ENCODE measurements at regions not wholly inside any gene's neighbourhood (a gene's known extent, or its start where the extent isn't known, plus 50 kb on each side); places are given as distances from the start of the nearest gene placed in this dataset.
A peak's percentile ranks its signal among the peaks of the same experiment; 100 is the strongest.

DNA sequence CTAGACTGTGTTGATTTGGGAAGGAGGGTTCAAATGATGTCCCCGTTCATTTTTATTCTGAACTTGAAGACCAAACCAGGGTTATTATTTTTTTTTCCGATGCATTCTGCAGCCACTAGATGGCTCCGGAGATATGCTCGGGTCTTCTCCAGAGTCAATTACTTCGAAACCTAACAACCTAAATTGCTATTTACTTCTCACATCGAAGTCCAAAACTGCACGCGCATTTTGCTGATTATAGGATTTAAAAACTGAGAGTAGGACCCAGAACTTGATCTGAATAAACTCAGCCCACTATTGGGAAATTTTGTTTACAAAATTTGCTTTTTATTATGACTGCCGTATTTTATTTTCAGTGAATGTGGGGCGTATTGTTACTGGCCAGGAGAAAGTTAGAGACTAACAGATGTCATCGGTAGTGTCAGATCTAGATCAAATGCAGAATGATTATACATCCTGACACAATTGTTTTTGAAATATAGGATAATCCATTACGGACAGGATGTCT is 263.8 kb downstream of the HS3ST3A1 start:
- Histone ChIP-seq H3K9me3 (ENCODE audit: low read depth, low read length, poor library complexity, severe bottlenecking) (no peaks in the 10 kb centered on the region), H3K4me1 (ENCODE audit: insufficient read depth, low read length, poor library complexity, severe bottlenecking) (no peaks in the 10 kb centered on the region), H3K4me3 (ENCODE audit: low read depth, low read length, poor library complexity, severe bottlenecking) (no peak overlapping the region), H3K36me3 (ENCODE audit: insufficient read depth, low read length, poor library complexity, severe bottlenecking) (no peaks in the 10 kb centered on the region), H3K27ac (ENCODE audit: low read depth, low read length, poor library complexity, severe bottlenecking) (no peak overlapping the region), H3K27me3 (replicated peaks; ENCODE audit: insufficient read depth, low read depth, low read length, poor library complexity) (peaks cover 3% of the 10 kb centered on the region)
- ChIA-PET CTCF (no interaction called here), POLR2A (ENCODE audit: low non-redundant PET) (no interaction called here)
- BruUV-seq (replicated peaks), result no TSS peak
- TF ChIP-seq, protein P1, sequence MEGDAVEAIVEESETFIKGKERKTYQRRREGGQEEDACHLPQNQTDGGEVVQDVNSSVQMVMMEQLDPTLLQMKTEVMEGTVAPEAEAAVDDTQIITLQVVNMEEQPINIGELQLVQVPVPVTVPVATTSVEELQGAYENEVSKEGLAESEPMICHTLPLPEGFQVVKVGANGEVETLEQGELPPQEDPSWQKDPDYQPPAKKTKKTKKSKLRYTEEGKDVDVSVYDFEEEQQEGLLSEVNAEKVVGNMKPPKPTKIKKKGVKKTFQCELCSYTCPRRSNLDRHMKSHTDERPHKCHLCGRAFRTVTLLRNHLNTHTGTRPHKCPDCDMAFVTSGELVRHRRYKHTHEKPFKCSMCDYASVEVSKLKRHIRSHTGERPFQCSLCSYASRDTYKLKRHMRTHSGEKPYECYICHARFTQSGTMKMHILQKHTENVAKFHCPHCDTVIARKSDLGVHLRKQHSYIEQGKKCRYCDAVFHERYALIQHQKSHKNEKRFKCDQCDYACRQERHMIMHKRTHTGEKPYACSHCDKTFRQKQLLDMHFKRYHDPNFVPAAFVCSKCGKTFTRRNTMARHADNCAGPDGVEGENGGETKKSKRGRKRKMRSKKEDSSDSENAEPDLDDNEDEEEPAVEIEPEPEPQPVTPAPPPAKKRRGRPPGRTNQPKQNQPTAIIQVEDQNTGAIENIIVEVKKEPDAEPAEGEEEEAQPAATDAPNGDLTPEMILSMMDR (conservative IDR thresholded peaks at IDR 0.05; ENCODE audit: low read depth, low read length), result peak; percentile 78
- no peak for TF ChIP-seq EZH2 (IDR thresholded peaks at IDR 0.05; ENCODE audit: borderline replicate concordance, low read depth, low read length, poor library complexity, severe bottlenecking)
- intact Hi-C loops (cut with micrococcal nuclease; ENCODE audit: unreplicated experiment), result loop anchor here (5.0 kb wide), 3 partner anchors 259 to 1589 kb away; partner anchors contain the start of gene HS3ST3B1
- DNase-seq (ENCODE audit: low spot score), result peak; percentile 55

DNA sequence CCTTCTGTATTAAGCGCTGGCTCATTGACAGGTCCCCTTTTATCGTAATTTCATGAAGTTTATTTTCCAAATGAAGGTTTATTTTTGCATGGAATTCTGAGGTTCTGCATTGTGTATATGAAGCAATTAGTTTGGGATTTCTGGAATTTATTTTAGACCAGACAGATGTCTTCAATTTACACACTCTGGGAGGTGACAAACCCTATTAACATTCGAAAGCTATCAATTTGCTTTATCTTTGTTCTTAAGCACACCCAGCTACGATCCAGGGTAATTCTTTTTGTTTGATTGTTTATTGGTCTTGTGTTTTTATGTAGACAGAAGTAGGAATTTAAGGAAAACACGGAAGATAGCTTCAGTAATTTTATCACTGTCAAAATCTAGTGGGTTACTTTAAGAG is 264.6 kb downstream of the HS3ST3A1 start:
- POLR2A ChIA-PET (ENCODE audit: low non-redundant PET), result no interaction called here
- H3K4me3 ChIP-seq (ENCODE audit: low read depth, low read length, poor library complexity, severe bottlenecking), result no peak overlapping the region
- CTCF ChIA-PET, result no interaction called here

DNA sequence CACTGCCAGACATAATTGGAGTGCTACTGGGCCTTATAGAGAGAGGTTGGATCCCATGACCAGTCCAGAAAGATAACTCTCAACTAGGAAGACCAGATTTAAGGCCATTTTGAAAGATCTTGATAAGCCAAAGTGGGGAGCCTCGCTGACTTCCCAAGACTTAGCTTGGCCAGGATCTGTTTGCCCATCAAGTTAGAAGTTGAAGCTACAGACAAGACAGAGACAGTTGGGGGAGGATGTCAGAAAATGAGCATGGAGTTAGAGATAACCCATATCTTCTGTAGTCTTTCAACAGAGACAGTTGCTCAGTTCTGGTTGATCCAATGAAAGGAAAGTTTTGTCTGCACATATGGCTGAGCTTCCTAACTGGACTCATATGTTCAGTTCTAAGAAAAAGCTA is 267.4 kb downstream of the HS3ST3A1 start:
- no peak for TF ChIP-seq EZH2 (IDR thresholded peaks at IDR 0.05; ENCODE audit: borderline replicate concordance, low read depth, low read length, poor library complexity, severe bottlenecking)
- TF ChIP-seq, protein P1 (conservative IDR thresholded peaks at IDR 0.05; ENCODE audit: low read depth, low read length), result no peak
- H3K4me1 ChIP-seq (ENCODE audit: insufficient read depth, low read length, poor library complexity, severe bottlenecking), result no peaks in the 10 kb centered on the region
- H3K9me3 ChIP-seq (ENCODE audit: low read depth, low read length, poor library complexity, severe bottlenecking), result no peaks in the 10 kb centered on the region
- POLR2A ChIA-PET (ENCODE audit: low non-redundant PET), result no interaction called here
- H3K4me3 ChIP-seq (ENCODE audit: low read depth, low read length, poor library complexity, severe bottlenecking), result no peak overlapping the region
- H3K27ac ChIP-seq (ENCODE audit: low read depth, low read length, poor library complexity, severe bottlenecking), result no peak overlapping the region
- CTCF ChIA-PET, result no interaction called here
- H3K27me3 ChIP-seq (replicated peaks; ENCODE audit: insufficient read depth, low read depth, low read length, poor library complexity), result peaks cover 3% of the 10 kb centered on the region
- intact Hi-C loops (cut with micrococcal nuclease; ENCODE audit: unreplicated experiment), result no loop called here
- no peaks in the 10 kb centered on the region for H3K36me3 ChIP-seq (ENCODE audit: insufficient read depth, low read length, poor library complexity, severe bottlenecking)
- no TSS peak for BruUV-seq (replicated peaks)
- no peak for DNase-seq (ENCODE audit: low spot score)

More for the DNA sequence above, 264.6 kb downstream of the HS3ST3A1 start:
- no peaks in the 10 kb centered on the region for H3K9me3 ChIP-seq (ENCODE audit: low read depth, low read length, poor library complexity, severe bottlenecking)
- intact Hi-C loops (cut with micrococcal nuclease; ENCODE audit: unreplicated experiment), result loop anchor here (5.0 kb wide), 3 partner anchors 260 to 1590 kb away; partner anchors contain the start of gene HS3ST3B1
- BruUV-seq (replicated peaks), result no TSS peak
- H3K27me3 ChIP-seq (replicated peaks; ENCODE audit: insufficient read depth, low read depth, low read length, poor library complexity), result peaks cover 3% of the 10 kb centered on the region
- no peak overlapping the region for H3K27ac ChIP-seq (ENCODE audit: low read depth, low read length, poor library complexity, severe bottlenecking)
- TF ChIP-seq, protein P1 (conservative IDR thresholded peaks at IDR 0.05; ENCODE audit: low read depth, low read length), result no peak
- no peak for TF ChIP-seq EZH2 (IDR thresholded peaks at IDR 0.05; ENCODE audit: borderline replicate concordance, low read depth, low read length, poor library complexity, severe bottlenecking)
- H3K4me1 ChIP-seq (ENCODE audit: insufficient read depth, low read length, poor library complexity, severe bottlenecking), result no peaks in the 10 kb centered on the region
- H3K36me3 ChIP-seq (ENCODE audit: insufficient read depth, low read length, poor library complexity, severe bottlenecking), result no peaks in the 10 kb centered on the region
- DNase-seq (ENCODE audit: low spot score), result no peak

All from A673 (cell line).